GM12873 (cell line): ENCODE measurements at regions not wholly inside any gene's neighbourhood (a gene's known extent, or its start where the extent isn't known, plus 50 kb on each side); places are given as distances from the start of the nearest gene placed in this dataset.

Experiments
- TF ChIP-seq, protein P1 (sequence below): IDR thresholded peaks from 2 replicates; pipeline ENCODE4 v1.5.1; 2012; ENCODE audit warnings: low read depth, mild to moderate bottlenecking, moderate library complexity, low read length, control low read depth; ENCODE audit not compliant: insufficient read depth; ENCODE audit errors: missing control alignments

DNA sequence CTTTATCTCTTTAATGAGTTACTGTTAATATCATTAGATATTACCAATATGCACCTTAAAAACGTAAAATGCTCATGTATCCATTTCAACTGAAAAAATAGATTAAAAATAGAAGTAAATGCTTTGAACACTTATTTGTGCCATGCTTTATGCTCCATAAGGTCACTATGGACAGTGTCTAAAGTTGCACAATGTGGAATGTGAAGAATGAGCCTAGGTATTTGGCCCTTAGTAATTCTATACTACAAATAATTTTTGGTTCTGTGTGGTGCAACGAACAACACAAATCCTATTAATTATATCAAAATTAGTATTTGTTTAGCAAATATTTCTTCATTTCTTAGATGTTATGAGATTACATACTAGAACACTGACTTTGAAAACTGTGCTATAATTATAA is 469.9 kb upstream of the TUSC1 start:
- TF ChIP-seq, protein P1, sequence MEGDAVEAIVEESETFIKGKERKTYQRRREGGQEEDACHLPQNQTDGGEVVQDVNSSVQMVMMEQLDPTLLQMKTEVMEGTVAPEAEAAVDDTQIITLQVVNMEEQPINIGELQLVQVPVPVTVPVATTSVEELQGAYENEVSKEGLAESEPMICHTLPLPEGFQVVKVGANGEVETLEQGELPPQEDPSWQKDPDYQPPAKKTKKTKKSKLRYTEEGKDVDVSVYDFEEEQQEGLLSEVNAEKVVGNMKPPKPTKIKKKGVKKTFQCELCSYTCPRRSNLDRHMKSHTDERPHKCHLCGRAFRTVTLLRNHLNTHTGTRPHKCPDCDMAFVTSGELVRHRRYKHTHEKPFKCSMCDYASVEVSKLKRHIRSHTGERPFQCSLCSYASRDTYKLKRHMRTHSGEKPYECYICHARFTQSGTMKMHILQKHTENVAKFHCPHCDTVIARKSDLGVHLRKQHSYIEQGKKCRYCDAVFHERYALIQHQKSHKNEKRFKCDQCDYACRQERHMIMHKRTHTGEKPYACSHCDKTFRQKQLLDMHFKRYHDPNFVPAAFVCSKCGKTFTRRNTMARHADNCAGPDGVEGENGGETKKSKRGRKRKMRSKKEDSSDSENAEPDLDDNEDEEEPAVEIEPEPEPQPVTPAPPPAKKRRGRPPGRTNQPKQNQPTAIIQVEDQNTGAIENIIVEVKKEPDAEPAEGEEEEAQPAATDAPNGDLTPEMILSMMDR = no peak

DNA sequence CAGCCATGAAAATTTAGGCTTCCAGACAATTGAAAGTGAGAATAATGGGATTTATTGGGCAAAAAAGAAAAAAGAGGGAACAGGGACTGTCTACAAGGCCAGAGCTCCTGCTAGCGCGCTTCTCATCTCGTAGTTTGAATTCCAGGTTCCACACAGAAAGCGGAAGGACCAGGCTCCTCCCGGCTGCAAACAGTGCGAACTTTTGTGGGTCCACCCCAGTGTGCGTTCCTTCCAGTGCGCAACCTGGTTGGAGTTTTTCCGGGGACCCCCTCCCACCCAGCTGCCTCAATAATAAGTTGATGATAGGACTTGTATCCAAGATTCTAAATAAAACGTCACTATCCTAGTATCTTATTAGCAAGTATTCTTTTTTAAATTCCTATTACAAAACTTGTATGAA is 467.7 kb upstream of the TUSC1 start:
- TF ChIP-seq, protein P1 = no peak

DNA sequence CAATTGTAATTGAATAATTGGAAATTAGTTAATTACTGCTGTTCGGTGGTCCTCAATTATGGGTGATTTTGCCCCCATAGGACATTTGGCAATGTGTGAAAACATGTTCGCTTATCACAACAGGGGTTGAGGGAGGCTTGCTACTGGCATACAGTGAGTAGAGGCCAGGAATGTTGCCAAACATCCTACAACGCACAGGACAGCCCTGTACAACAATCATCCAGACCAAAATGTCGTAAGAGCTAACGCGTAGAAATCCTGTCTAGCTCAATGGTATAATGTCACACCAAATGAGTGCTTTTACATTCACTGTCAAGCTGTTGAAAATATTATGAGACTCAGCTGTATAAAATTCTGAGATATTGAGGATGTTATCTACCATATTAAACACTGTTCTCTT is 464.4 kb upstream of the TUSC1 start:
- TF ChIP-seq, protein P1 = no peak

DNA sequence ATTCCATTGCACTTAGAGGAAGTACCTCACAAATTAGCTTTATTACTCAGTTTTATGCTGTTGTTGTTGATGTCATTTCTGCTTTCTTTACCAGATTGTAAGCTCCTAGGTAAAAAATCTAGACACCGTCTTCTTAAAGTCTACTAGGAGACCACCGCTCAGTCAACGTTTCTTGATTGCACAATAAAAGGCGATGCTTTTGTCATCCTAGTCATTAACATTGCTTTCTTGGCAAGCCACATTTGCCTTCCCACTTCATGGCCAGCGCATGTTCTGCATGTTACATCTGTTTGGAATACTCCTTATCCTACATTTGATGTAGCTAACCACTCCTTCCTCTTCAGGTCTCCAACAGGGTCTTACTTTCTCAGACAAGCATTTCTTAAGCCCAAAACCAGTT is 464.0 kb upstream of the TUSC1 start:
- TF ChIP-seq, protein P1 = no peak

DNA sequence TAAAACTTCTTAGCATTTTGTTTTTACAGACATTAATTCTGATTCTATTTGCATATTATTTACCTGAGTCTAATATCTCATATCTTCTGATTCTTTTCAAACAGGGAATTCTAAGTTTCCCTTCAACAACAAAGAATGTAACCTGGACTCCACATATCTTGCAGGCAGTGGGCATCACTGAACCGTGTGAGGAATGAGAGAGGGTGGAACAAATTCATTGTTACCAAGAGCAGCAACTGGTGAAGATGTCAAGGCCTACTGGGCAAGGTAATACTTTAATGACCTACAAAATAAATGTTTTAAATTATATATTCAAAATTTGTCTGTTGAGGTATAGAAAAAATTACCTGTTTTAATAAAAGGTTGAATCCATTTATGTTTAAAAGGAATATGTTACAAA is 455.3 kb upstream of the TUSC1 start:
- TF ChIP-seq, protein P1 = no peak

DNA sequence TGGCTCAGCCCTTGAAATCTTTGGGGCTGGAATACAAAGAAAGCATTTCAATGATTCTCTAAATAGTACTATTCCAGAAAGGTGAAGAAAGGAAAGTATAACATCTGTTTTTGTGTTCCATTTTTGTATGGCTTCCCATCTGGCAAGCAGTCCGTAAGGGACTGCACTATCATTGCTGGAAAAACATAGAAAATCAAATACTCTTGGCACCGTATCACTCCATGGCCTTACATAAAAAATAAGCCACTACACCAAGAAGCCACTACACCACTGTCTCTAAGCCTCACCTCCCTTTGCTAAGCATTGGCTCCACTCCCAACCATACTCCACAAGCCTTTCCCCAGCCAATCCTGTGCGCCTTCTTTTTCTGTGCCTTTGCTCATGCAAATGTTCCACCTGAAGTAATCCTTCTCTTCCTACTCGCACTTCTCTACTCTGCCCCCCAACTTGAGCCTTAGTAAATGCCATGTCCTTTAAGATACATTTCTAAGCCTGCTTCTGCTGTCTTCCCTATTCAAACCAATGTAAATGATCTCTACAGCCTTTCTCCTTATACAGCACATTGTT is 454.6 kb upstream of the TUSC1 start:
- TF ChIP-seq, protein P1 = no peak

DNA sequence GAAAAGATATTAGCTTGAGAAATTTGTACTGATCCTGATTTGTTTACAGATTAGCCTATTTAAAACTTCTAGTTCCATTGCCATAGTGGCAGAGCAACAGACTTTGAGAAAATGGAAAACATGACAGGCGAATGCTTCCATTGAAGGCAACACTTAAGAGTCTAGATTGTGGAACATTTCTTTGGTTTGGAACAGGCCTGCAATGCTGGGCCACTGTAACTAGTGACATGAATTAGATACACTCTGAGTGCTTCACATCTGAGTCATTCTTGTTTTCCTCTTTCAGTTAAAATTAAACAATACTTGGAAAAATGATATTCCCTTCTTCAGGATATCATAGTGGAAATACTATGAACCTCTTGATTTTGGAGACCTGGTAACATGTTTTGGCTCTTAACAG is 453.6 kb upstream of the TUSC1 start:
- TF ChIP-seq, protein P1 = no peak

DNA sequence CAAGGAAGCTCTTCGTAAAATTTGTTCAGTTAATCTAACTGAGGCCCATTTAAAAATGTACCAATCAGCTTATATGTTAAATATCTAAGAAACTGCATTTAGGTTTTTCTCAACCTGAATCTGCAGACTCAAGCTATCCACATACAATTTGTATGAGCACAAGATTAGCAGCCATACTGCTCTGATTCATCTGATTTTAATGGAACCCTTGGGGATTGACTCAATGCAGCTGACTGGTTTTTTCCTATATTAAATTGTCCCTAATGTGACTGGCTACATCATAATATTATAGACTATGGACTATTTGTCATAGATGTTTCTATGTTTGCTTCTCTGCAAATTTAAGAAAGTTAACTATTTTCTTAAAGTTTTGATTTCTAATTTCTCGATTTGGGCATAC is 451.0 kb upstream of the TUSC1 start:
- TF ChIP-seq, protein P1 = no peak
